ENCODE measurements at regions not wholly inside any gene's neighbourhood (a gene's known extent, or its start where the extent isn't known, plus 50 kb on each side); places are given as distances from the start of the nearest gene placed in this dataset.
A peak's percentile ranks its signal among the peaks of the same experiment; 100 is the strongest.

GRCh38 chr13:74299721-74300120 lies 165.5 kb upstream of the KLF12 start:
- no peak for DNase-seq (ENCODE audit: low read depth)
- no peak overlapping the region for H3K4me3 ChIP-seq (ENCODE audit: low read depth, low read length)
- no peak for TF ChIP-seq CTCF (IDR thresholded peaks at IDR 0.05; ENCODE audit: insufficient read depth, low read depth, low read length)

GRCh38 chr13:74298923-74299322 lies 164.7 kb upstream of the KLF12 start:
- DNase-seq (ENCODE audit: low read depth) = no peak
- no peak for TF ChIP-seq CTCF (IDR thresholded peaks at IDR 0.05; ENCODE audit: insufficient read depth, low read depth, low read length)
- H3K4me3 ChIP-seq (ENCODE audit: low read depth, low read length) = no peak overlapping the region

GRCh38 chr13:74289861-74290773 lies 155.9 kb upstream of the KLF12 start:
- TF ChIP-seq CTCF (IDR thresholded peaks at IDR 0.05; ENCODE audit: insufficient read depth, low read depth, low read length) = no peak
- DNase-seq (ENCODE audit: low read depth) = peak; percentile 69
- no peak overlapping the region for H3K4me3 ChIP-seq (ENCODE audit: low read depth, low read length)

- no peak overlapping the region for H3K4me3 ChIP-seq (ENCODE audit: low read depth, low read length)
- no peak for TF ChIP-seq CTCF (IDR thresholded peaks at IDR 0.05; ENCODE audit: insufficient read depth, low read depth, low read length)
- no peak for DNase-seq (ENCODE audit: low read depth)
Observed at GRCh38 chr13:74289107-74289506, 154.9 kb upstream of the KLF12 start.

- H3K4me3 ChIP-seq (ENCODE audit: low read depth, low read length) = no peak overlapping the region
- TF ChIP-seq CTCF (IDR thresholded peaks at IDR 0.05; ENCODE audit: insufficient read depth, low read depth, low read length) = no peak
- no peak for DNase-seq (ENCODE audit: low read depth)
Observed at GRCh38 chr13:74288361-74288911, 154.2 kb upstream of the KLF12 start.

- no peak overlapping the region for H3K4me3 ChIP-seq (ENCODE audit: low read depth, low read length)
- DNase-seq (ENCODE audit: low read depth) = peak; percentile 56
- TF ChIP-seq CTCF (IDR thresholded peaks at IDR 0.05; ENCODE audit: insufficient read depth, low read depth, low read length) = no peak
Observed at GRCh38 chr13:74287724-74288169, 153.5 kb upstream of the KLF12 start.

All from fibroblast of villous mesenchyme (primary cell).